CD4-positive, alpha-beta T cell treated with Interleukin-21 for 1 hour (primary cell): ENCODE measurements at regions not wholly inside any gene's neighbourhood (a gene's known extent, or its start where the extent isn't known, plus 50 kb on each side); places are given as distances from the start of the nearest gene placed in this dataset.
"Not testable (repeated sequence)": the region's sequence is repeated elsewhere in the genome, so short reads cannot be mapped to it uniquely, and the experiment has no call there.

Experiments used
- DNase-seq: peaks from one replicate; pipeline ENCODE4 v3.0.0-alpha.2; 2020

DNA sequence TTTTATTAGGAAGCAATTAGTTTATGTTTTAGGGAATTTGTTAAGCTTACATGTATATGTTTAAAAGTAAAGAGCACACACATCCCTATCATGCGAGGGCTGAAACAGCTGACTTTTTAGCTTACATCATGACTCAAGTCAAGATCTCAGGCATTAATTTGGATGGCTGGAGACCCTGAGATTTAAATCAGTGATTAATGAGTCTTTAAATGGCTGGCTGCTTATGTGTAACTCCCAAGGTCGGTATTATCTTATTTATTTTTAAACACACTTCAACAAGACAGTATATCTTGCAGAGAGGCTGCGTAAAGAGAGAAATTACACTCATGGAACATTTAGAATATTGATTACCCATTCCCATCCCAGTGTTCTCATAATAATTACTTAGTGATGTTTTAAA, 169.4 kb downstream of the KBTBD8 start:
- no peak for DNase-seq

DNA sequence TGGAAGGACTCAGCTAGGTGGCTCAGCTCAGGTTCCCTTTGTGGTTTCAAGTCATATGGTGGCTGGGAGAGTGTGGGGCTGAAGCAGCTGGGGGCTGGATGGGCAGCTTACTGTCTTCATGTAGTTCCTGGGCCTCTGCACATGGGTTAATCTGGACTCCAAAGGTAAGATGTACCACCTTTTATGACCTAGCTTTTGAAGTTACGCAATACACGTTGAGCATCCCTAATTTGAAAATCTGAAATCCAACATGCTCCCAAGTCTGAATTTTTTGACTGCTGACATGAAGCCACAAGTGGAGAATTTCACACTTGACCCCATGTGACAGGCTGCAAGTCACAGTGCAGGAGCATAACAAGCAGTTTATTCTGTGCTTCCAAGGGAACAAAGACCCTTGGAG, 173.7 kb downstream of the KBTBD8 start:
- DNase-seq, result no peak

GRCh38 chr3:67173130-67173529, 175.0 kb downstream of the KBTBD8 start:
- DNase-seq, result not testable (repeated sequence)

DNA sequence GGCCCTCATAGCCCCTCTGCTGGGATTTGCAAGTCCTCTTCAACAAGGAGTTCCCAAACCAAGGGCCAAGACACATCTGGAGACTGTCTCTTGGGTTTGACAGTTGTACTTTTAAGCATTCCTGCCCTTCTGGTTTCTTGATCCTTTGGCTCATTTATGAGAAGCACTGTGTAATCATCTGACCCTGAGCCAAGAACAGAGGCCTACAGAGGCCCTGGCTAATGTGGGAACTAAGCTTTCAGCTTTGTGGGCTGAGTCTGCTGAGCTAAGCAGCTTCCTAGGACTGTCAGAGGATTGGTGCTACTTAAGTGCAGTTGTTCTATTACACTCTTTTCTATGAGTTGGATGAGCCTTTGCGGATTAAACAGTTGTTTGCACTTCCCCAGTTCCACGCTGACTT, 178.3 kb downstream of the KBTBD8 start:
- no peak for DNase-seq

GRCh38 chr3:67192466-67192865, 194.4 kb downstream of the KBTBD8 start:
- no peak for DNase-seq

GRCh38 chr3:67196677-67197076, 198.6 kb downstream of the KBTBD8 start:
- DNase-seq, result no peak

GRCh38 chr3:67198374-67198773, 200.3 kb downstream of the KBTBD8 start:
- DNase-seq, result no peak

- no peak for DNase-seq
These were observed 202.5 kb downstream of the KBTBD8 start for GRCh38 chr3:67200618-67201017.

DNA sequence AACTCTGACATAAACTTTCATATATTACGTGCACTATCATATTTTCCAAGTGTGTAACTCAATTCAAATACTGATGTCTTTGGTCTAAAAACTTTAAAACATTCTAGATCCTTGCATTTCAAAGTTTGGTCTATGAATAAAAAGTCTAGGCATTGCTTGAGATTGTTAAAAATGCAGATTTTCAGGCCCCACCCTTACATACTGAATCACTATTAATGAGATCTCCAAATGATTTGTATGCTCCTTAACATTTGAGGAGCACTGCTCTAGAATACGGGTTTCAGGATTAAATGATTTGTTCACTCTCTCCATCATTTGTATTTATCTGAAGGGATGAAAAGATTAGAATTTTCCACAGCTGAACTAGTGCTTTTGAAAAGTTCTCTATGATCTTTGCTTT, 202.9 kb downstream of the KBTBD8 start:
- no peak for DNase-seq

GRCh38 chr3:67202053-67202452, 203.9 kb downstream of the KBTBD8 start:
- no peak for DNase-seq

DNA sequence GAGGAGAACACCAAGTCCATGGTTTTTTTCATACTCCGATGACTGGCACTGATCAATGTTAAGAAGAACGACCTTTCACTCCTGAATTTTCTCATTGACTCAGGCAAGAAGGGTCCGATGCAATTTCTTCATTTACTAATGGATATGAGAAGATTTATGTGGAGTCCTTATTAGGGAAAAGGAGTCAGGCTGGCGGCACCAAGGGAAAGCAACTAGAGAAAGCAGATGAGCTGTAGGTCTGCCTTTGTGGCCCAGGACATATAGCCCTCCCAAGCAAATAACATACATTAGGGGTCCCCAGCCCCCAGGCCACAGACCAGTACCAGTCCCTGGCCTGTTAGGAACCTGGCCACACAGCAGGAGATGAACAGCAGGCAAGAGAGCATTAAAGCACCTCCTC, 206.8 kb downstream of the KBTBD8 start:
- DNase-seq, result no peak

DNA sequence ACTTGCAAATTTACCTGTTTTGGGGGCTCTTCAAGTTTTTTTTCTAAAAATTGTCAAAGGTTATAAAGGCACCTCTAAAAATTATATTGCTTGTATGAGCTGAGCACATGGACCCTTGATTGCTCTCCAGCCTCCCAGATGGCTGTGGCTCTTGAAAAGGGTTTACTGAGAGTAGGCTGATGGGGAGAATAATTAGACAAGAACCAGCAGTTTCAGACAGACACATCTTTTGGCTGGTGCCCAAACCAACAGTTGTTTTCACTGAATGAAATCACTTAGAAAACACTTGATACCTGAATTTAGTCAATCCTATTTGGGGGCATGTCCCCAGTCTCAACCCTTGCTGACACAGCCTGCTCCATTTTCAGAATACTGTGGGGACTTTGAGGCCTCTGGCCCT, 217.6 kb downstream of the KBTBD8 start:
- no peak for DNase-seq

GRCh38 chr3:67227030-67227429, 228.9 kb downstream of the KBTBD8 start:
- no peak for DNase-seq

DNA sequence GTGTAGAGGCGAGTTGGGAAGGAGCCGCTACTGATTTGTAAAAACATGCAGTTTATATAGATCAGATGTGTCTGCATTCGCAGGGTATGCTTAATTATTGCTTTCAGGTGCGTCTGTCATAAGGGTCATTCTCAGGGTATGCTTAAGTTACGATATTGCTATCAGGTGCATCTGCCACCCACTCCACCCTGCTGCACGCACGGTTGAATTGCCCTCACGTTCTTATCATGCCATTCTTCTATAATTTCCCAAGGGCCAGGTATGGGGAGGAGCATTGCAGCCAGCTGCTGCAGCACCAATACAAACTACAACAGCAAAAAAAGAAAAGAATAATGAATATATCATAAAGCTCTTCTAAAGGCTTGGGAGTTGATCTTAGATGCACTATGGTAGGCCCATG, 230.0 kb downstream of the KBTBD8 start:
- DNase-seq, result no peak

DNA sequence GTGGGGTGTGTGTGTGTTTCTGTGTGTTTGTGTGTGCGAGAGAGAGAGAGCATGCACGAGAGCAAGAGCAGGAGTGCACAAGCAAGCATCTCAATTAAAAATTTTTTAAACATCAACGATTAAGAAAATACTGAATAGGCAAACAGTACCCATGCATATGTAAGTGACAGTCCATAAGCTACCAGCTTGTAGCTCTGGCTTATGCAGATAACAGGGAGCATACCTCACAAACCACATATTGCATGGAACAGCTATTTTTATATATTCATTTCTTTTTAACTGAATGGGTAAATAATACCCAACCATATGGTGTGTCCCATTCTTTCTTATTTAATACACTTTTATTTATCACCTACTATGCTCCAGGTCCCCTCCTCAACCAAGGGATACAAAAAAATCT, 234.5 kb downstream of the KBTBD8 start:
- no peak for DNase-seq

DNA sequence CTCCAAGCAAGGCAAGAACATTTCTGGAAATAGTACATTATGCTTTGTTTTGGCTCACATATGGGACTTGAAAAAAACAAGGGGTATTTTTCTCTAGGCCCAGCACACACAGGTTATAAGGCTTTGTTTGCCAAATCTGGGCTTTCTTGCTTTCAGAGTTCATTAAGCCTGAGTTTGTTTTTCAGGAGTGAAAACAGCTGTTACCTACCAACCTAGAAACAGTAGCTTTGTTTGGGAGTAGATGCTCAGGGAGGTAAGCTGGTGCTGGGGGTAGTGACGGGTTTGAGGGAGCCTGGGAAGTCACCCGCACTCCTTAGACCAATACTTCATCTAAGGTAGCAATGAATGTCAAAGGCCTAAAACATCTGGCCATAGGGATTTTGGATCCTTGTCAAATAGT, 241.2 kb downstream of the KBTBD8 start:
- DNase-seq, result no peak

GRCh38 chr3:67241084-67241483, 243.0 kb downstream of the KBTBD8 start:
- DNase-seq, result no peak

GRCh38 chr3:67244130-67244529, 246.0 kb downstream of the KBTBD8 start:
- no peak for DNase-seq

DNA sequence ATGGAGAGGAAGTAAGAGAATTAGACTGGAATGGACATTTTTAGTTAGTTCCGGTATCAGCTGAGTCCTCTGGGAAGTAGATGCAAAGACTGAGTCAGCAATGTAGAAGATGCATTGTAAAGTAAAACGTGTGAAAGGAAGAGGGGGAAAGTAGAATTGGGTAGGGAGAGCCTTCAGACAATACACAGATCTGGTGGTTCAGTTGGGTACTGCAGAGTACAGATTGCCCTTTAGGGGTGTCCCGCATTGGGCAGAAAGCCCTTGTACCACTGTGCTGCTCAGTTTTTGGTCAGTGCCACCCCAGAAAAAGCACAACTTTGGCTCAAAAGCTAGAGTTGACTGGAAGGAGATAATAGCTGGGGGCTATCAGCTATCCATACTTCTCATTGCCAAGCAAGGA, 247.4 kb downstream of the KBTBD8 start:
- no peak for DNase-seq

GRCh38 chr3:67248726-67249125, 250.6 kb downstream of the KBTBD8 start:
- no peak for DNase-seq

GRCh38 chr3:67252906-67253305, 254.8 kb downstream of the KBTBD8 start:
- not testable (repeated sequence) for DNase-seq

- DNase-seq, result no peak
These were observed 280.0 kb downstream of the KBTBD8 start for GRCh38 chr3:67278015-67278618.

GRCh38 chr3:67286586-67286985, 288.5 kb downstream of the KBTBD8 start:
- no peak for DNase-seq

GRCh38 chr3:67288466-67289106, 290.5 kb downstream of the KBTBD8 start:
- no peak for DNase-seq

DNA sequence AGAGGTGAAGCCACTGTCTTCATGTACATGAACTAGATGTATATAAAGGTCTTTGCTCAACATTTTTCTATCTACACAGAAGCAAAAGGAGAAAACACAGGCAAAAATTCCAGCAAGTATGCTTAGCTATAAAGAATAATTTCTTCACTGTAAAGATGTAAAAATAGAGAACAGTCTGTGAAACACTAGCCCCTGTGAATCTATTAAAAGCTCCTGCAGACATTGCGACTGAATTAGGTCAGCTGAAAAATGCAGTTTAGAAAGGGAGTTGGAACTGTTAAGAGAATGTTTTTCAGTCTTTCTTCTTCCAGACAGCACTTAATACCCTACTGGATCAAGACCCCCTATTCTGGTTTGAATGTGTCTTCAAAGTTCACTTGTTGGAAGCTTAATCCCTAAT, 291.5 kb downstream of the KBTBD8 start:
- no peak for DNase-seq
